Suppressor macrophage treated with lipopolysaccharide for 1 hour (primary cell): ENCODE measurements at regions not wholly inside any gene's neighbourhood (a gene's known extent, or its start where the extent isn't known, plus 50 kb on each side); places are given as distances from the start of the nearest gene placed in this dataset.

Experiments
- DNase-seq, 3 donors: peaks; one replicate each; pipeline ENCODE4 v3.0.0-alpha.2; 2020 to 2022

GRCh38 chr15:93614386-93615104 lies 525.5 kb upstream of the RGMA start:
- DNase-seq: no peak

DNA sequence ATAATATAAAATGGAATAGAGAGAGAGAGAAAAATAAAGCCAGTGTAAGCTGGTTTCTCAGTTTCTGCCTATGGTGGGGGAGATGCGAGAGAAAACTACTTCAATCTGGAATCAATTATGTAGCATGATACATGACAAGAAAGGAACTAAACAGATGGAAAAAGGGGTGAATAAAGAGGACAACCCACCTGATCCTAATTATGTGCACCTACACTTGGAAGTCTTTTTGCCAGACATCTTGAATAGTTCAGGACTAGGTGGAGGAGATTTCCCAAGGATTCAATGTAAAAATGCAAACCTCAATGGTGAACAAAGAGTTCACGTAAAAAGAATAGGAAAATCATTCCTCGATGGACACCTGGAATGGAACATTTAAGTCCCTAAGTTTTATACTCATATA lies 524.4 kb upstream of the RGMA start:
- DNase-seq: no peak

GRCh38 chr15:93612953-93613352 lies 523.9 kb upstream of the RGMA start:
- no peak for DNase-seq

GRCh38 chr15:93610944-93611343 lies 521.9 kb upstream of the RGMA start:
- no peak for DNase-seq

GRCh38 chr15:93608643-93609148 lies 519.7 kb upstream of the RGMA start:
- DNase-seq: no peak

DNA sequence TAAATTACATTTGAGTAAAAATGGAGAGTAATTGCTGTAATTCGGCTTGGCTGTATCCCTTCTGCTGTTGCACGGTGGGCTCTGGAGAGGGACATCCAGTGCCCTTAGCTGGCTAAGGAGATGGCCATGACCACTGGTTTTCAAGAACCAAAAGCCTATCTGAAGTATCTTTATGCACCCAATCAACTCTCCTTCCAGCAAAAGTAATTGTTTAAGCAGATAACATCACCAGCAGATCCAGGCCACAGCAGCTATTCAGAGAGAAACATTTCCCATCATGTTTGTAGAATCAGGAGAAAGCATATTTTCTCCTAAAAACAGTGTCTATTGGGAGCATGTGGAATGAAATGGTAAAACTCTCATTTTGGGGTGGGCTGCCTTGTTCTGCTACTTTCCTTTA lies 514.5 kb upstream of the RGMA start:
- no peak for DNase-seq

GRCh38 chr15:93587059-93587521 lies 498.1 kb upstream of the RGMA start:
- DNase-seq: no peak

GRCh38 chr15:93585012-93585411 lies 496.0 kb upstream of the RGMA start:
- DNase-seq: no peak

GRCh38 chr15:93583968-93584367 lies 495.0 kb upstream of the RGMA start:
- no peak for DNase-seq

- no peak for DNase-seq
Observed at GRCh38 chr15:93583552-93583951, 494.5 kb upstream of the RGMA start.

- no peak for DNase-seq
Observed at GRCh38 chr15:93570527-93570926, 481.5 kb upstream of the RGMA start.

- peak in 1 of 3 donors; percentile 1 for DNase-seq
Observed at GRCh38 chr15:93566762-93567161, 477.8 kb upstream of the RGMA start.

GRCh38 chr15:93565201-93565600 lies 476.2 kb upstream of the RGMA start:
- no peak for DNase-seq

- no peak for DNase-seq
Observed at GRCh38 chr15:93563218-93563617, 474.2 kb upstream of the RGMA start.

- no peak for DNase-seq
Observed at GRCh38 chr15:93562395-93563123, 473.5 kb upstream of the RGMA start.

GRCh38 chr15:93557696-93558095 lies 468.7 kb upstream of the RGMA start:
- DNase-seq: no peak

DNA sequence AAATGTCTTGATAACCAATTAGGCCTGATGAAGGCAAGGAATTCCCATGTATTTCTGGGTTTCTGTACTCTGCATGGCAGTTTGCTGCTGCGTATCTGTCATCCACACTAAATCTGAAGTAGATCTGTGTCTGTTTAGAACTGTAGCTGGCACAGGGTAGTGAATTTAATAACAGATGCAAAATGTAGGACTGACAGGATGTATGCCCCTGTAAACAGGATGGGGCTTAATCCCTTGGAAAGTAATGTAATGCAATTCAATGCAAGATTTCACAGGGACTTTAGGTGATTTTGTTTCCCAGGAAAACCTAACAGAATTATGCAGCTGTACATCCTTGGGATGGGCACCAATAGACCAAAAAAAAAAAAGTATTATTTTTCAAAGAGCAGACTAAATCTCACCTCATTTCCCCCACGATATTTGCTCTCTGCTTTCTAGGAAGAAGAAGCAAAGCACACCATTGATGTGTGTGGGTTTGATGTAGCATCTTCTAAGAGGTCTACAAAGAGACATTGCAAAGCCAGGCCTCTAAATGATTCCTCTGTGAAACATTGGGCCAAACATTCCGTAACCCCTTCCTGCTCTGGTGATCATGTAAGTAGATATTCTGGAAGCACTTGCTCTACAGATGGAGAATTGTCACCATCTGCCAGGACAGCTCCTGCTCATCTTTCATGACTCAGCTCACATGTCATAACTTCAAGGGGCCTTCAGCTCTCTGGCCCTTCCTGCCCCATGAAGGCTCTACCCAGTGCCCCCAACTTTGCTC lies 464.3 kb upstream of the RGMA start:
- no peak for DNase-seq

- no peak for DNase-seq
Observed at GRCh38 chr15:93543093-93543492, 454.1 kb upstream of the RGMA start.

GRCh38 chr15:93527374-93528050 lies 438.5 kb upstream of the RGMA start:
- DNase-seq: no peak

DNA sequence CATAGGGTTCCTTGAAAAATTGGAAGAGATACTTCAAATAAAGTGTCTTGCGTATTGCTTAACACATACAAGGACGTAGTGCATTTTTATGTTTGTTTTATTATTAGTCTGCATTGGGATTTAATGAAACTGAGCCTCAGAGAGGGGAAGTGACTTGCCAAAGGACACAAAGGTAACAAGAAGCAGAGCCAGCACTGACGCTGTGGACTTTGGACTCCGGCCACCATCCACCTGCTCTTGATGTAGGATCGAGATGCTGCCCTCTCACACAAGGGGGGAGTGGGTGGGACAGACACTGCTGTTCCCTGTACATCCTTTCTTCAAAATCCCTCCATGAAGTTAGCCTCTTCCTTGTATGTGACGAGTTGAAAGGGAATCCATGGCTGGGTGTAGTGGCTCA lies 435.4 kb upstream of the RGMA start:
- DNase-seq: no peak

- no peak for DNase-seq
Observed at GRCh38 chr15:93523481-93523880, 434.5 kb upstream of the RGMA start.

GRCh38 chr15:93520206-93520605 lies 431.2 kb upstream of the RGMA start:
- no peak for DNase-seq

- DNase-seq: no peak
Observed at GRCh38 chr15:93519599-93519998, 430.6 kb upstream of the RGMA start.
